ENCODE measurements at regions not wholly inside any gene's neighbourhood (a gene's known extent, or its start where the extent isn't known, plus 50 kb on each side); places are given as distances from the start of the nearest gene placed in this dataset.
"Not testable (repeated sequence)": the region's sequence is repeated elsewhere in the genome, so short reads cannot be mapped to it uniquely, and the experiment has no call there.

GRCh38 chr18:78477840-78478239, 501.8 kb upstream of the SALL3 start:
- Mint-ChIP-seq H3K36me3 (no peaks in the 10 kb centered on the region), H3K4me3 (no peak overlapping the region), H3K27me3 (no peaks in the 10 kb centered on the region), H3K4me1 (no peaks in the 10 kb centered on the region), H3K9me3 (no peaks in the 10 kb centered on the region), H3K27ac (no peak overlapping the region)

- no peaks in the 10 kb centered on the region for H3K9me3 Mint-ChIP-seq
- H3K4me1 Mint-ChIP-seq: no peaks in the 10 kb centered on the region
- H3K36me3 Mint-ChIP-seq: no peaks in the 10 kb centered on the region
- H3K27me3 Mint-ChIP-seq: no peaks in the 10 kb centered on the region
- no peak overlapping the region for H3K27ac Mint-ChIP-seq
- no peak overlapping the region for H3K4me3 Mint-ChIP-seq
Measured at GRCh38 chr18:78479443-78479842, 500.2 kb upstream of the SALL3 start.

GRCh38 chr18:78480262-78481054, 499.2 kb upstream of the SALL3 start:
- Mint-ChIP-seq H3K9me3 (no peaks in the 10 kb centered on the region), H3K27me3 (no peaks in the 10 kb centered on the region)

GRCh38 chr18:78482378-78482777, 497.2 kb upstream of the SALL3 start:
- H3K27me3 Mint-ChIP-seq: peaks cover 2% of the 10 kb centered on the region
- no peaks in the 10 kb centered on the region for H3K4me1 Mint-ChIP-seq
- no peaks in the 10 kb centered on the region for H3K9me3 Mint-ChIP-seq

More at GRCh38 chr18:78480262-78481054, 499.2 kb upstream of the SALL3 start:
- no peaks in the 10 kb centered on the region for H3K4me1 Mint-ChIP-seq
- no peaks in the 10 kb centered on the region for H3K36me3 Mint-ChIP-seq
- H3K27ac Mint-ChIP-seq: no peak overlapping the region
- H3K4me3 Mint-ChIP-seq: no peak overlapping the region

GRCh38 chr18:78487649-78488048, 492.0 kb upstream of the SALL3 start:
- Mint-ChIP-seq H3K4me3 (no peak overlapping the region), H3K9me3 (peaks cover 6% of the 10 kb centered on the region), H3K27me3 (peaks cover 6% of the 10 kb centered on the region), H3K36me3 (no peaks in the 10 kb centered on the region), H3K4me1 (no peaks in the 10 kb centered on the region), H3K27ac (no peak overlapping the region)

More at GRCh38 chr18:78482378-78482777, 497.2 kb upstream of the SALL3 start:
- Mint-ChIP-seq H3K36me3 (no peaks in the 10 kb centered on the region), H3K4me3 (no peak overlapping the region), H3K27ac (no peak overlapping the region)

GRCh38 chr18:78492064-78492812, 487.4 kb upstream of the SALL3 start:
- H3K4me1 Mint-ChIP-seq: no peaks in the 10 kb centered on the region
- H3K9me3 Mint-ChIP-seq: peaks cover 6% of the 10 kb centered on the region
- H3K27me3 Mint-ChIP-seq: peaks cover 4% of the 10 kb centered on the region
- no peak overlapping the region for H3K27ac Mint-ChIP-seq
- H3K4me3 Mint-ChIP-seq: no peak overlapping the region
- no peaks in the 10 kb centered on the region for H3K36me3 Mint-ChIP-seq

GRCh38 chr18:78492813-78493371, 486.7 kb upstream of the SALL3 start:
- no peak overlapping the region for H3K27ac Mint-ChIP-seq
- no peak overlapping the region for H3K4me3 Mint-ChIP-seq
- H3K4me1 Mint-ChIP-seq: no peaks in the 10 kb centered on the region
- no peaks in the 10 kb centered on the region for H3K36me3 Mint-ChIP-seq
- H3K27me3 Mint-ChIP-seq: peaks cover 4% of the 10 kb centered on the region
- H3K9me3 Mint-ChIP-seq: peaks cover 6% of the 10 kb centered on the region

- H3K9me3 Mint-ChIP-seq, H3K36me3 Mint-ChIP-seq, H3K4me1 Mint-ChIP-seq, H3K4me3 Mint-ChIP-seq, H3K27me3 Mint-ChIP-seq, H3K27ac Mint-ChIP-seq: not testable (repeated sequence)
Measured at GRCh38 chr18:78493490-78493889, 486.1 kb upstream of the SALL3 start.

- Mint-ChIP-seq H3K4me3 (no peak overlapping the region), H3K9me3 (peaks cover 6% of the 10 kb centered on the region), H3K36me3 (no peaks in the 10 kb centered on the region), H3K27me3 (no peaks in the 10 kb centered on the region), H3K27ac (no peak overlapping the region), H3K4me1 (no peaks in the 10 kb centered on the region)
Measured at GRCh38 chr18:78494204-78495085, 485.2 kb upstream of the SALL3 start.

- peaks cover 6% of the 10 kb centered on the region for H3K9me3 Mint-ChIP-seq
- no peak overlapping the region for H3K27ac Mint-ChIP-seq
- no peaks in the 10 kb centered on the region for H3K36me3 Mint-ChIP-seq
- H3K27me3 Mint-ChIP-seq: no peaks in the 10 kb centered on the region
- H3K4me3 Mint-ChIP-seq: no peak overlapping the region
- no peaks in the 10 kb centered on the region for H3K4me1 Mint-ChIP-seq
Measured at GRCh38 chr18:78495550-78495949, 484.1 kb upstream of the SALL3 start.

- Mint-ChIP-seq H3K36me3 (no peaks in the 10 kb centered on the region), H3K9me3 (peaks cover under 1% of the 10 kb centered on the region), H3K4me3 (no peak overlapping the region), H3K27me3 (no peaks in the 10 kb centered on the region), H3K27ac (no peak overlapping the region), H3K4me1 (no peaks in the 10 kb centered on the region)
Measured at GRCh38 chr18:78496079-78496478, 483.5 kb upstream of the SALL3 start.

GRCh38 chr18:78497641-78498040, 482.0 kb upstream of the SALL3 start:
- H3K4me3 Mint-ChIP-seq: no peak overlapping the region
- H3K4me1 Mint-ChIP-seq: no peaks in the 10 kb centered on the region
- H3K9me3 Mint-ChIP-seq: no peaks in the 10 kb centered on the region
- H3K27me3 Mint-ChIP-seq: no peaks in the 10 kb centered on the region
- H3K27ac Mint-ChIP-seq: no peak overlapping the region
- H3K36me3 Mint-ChIP-seq: no peaks in the 10 kb centered on the region

- H3K27me3 Mint-ChIP-seq: no peaks in the 10 kb centered on the region
- no peak overlapping the region for H3K27ac Mint-ChIP-seq
- no peak overlapping the region for H3K4me3 Mint-ChIP-seq
- H3K36me3 Mint-ChIP-seq: no peaks in the 10 kb centered on the region
- no peaks in the 10 kb centered on the region for H3K4me1 Mint-ChIP-seq
- no peaks in the 10 kb centered on the region for H3K9me3 Mint-ChIP-seq
Measured at GRCh38 chr18:78499586-78499985, 480.0 kb upstream of the SALL3 start.

- H3K27ac Mint-ChIP-seq: no peak overlapping the region
- H3K4me3 Mint-ChIP-seq: no peak overlapping the region
- no peaks in the 10 kb centered on the region for H3K4me1 Mint-ChIP-seq
- no peaks in the 10 kb centered on the region for H3K9me3 Mint-ChIP-seq
- H3K27me3 Mint-ChIP-seq: no peaks in the 10 kb centered on the region
- no peaks in the 10 kb centered on the region for H3K36me3 Mint-ChIP-seq
Measured at GRCh38 chr18:78501251-78501650, 478.4 kb upstream of the SALL3 start.

GRCh38 chr18:78503129-78503528, 476.5 kb upstream of the SALL3 start:
- Mint-ChIP-seq H3K27ac (no peak overlapping the region), H3K4me1 (no peaks in the 10 kb centered on the region), H3K4me3 (no peak overlapping the region)

More at GRCh38 chr18:78503129-78503528, 476.5 kb upstream of the SALL3 start:
- Mint-ChIP-seq H3K36me3 (no peaks in the 10 kb centered on the region), H3K9me3 (peaks cover 3% of the 10 kb centered on the region), H3K27me3 (no peaks in the 10 kb centered on the region)

All from activated naive CD4-positive, alpha-beta T cell treated with anti-CD3 and anti-CD28 coated beads, Interleukin-2, amount 50 U/mL, for 24 hours (primary cell).